ENCODE measurements at regions not wholly inside any gene's neighbourhood (a gene's known extent, or its start where the extent isn't known, plus 50 kb on each side); places are given as distances from the start of the nearest gene placed in this dataset.

- H3K4me3 ChIP-seq: no peak overlapping the region
- intact Hi-C loops (cut with DNase I): no loop called here
- no peak overlapping the region for H3K27ac ChIP-seq
- ATAC-seq (no peak), DNase-seq (no peak)
- peaks cover 0 to 6% (median 0%) of the 10 kb centered on the region in 7 donors for H3K27me3 ChIP-seq
- no peak for TF ChIP-seq CTCF (IDR thresholded peaks at IDR 0.05)
- H3K36me3 ChIP-seq: no peaks in the 10 kb centered on the region
- H3K4me1 ChIP-seq: no peaks in the 10 kb centered on the region
- WGBS, 2 donors: 70 to 71% methylated on average over 1 of the region's 1 CpG
- H3K9me3 ChIP-seq: no peaks in the 10 kb centered on the region
Observed at GRCh38 chr4:56200275-56200674, 187.0 kb downstream of the AASDH start.

- ATAC-seq (no peak), DNase-seq (no peak)
- TF ChIP-seq CTCF (IDR thresholded peaks at IDR 0.05): no peak
- no peaks in the 10 kb centered on the region for H3K36me3 ChIP-seq
- H3K9me3 ChIP-seq: no peaks in the 10 kb centered on the region
- H3K27ac ChIP-seq: no peak overlapping the region
- H3K4me3 ChIP-seq: no peak overlapping the region
- 91 to 92% methylated on average over 2 of the region's 2 CpGs for WGBS, 2 donors
- H3K4me1 ChIP-seq: no peaks in the 10 kb centered on the region
- H3K27me3 ChIP-seq: peaks cover 0 to 6% (median 0%) of the 10 kb centered on the region in 7 donors
- intact Hi-C loops (cut with DNase I): no loop called here
Observed at GRCh38 chr4:56198265-56198664, 189.0 kb downstream of the AASDH start.

- intact Hi-C loops (cut with DNase I): no loop called here
- Histone ChIP-seq H3K27ac (no peak overlapping the region), H3K4me1 (no peaks in the 10 kb centered on the region), H3K9me3 (no peaks in the 10 kb centered on the region), H3K36me3 (no peaks in the 10 kb centered on the region), H3K4me3 (no peak overlapping the region), H3K27me3 (peaks cover 0 to 5% (median 0%) of the 10 kb centered on the region in 7 donors)
- TF ChIP-seq CTCF (IDR thresholded peaks at IDR 0.05): no peak
- DNase-seq (no peak), ATAC-seq (no peak)
- WGBS, 2 donors: 87 to 89% methylated on average over 5 of the region's 5 CpGs
Observed at GRCh38 chr4:56197387-56197786, 189.9 kb downstream of the AASDH start.

GRCh38 chr4:56195025-56195424 is 192.3 kb downstream of the AASDH start:
- H3K9me3 ChIP-seq: peaks cover 0 to 11% (median 0%) of the 10 kb centered on the region in 11 donors
- H3K27me3 ChIP-seq: no peaks in the 10 kb centered on the region
- 50 to 63% methylated on average over 4 of the region's 4 CpGs for WGBS, 2 donors
- no peak for TF ChIP-seq CTCF (IDR thresholded peaks at IDR 0.05)
- no peak overlapping the region for H3K4me3 ChIP-seq
- intact Hi-C loops (cut with DNase I): no loop called here
- no peak for DNase-seq
- H3K27ac ChIP-seq: no peak overlapping the region
- H3K4me1 ChIP-seq: no peaks in the 10 kb centered on the region
- ATAC-seq: no peak
- H3K36me3 ChIP-seq: no peaks in the 10 kb centered on the region

Measured in heart right ventricle (tissue), 16 donors.